Stimulated activated naive CD8-positive, alpha-beta T cell treated with anti-CD3 and anti-CD28 coated beads, Interleukin-15, amount 100 ng/mL, for 72 hours (primary cell): ENCODE measurements at regions not wholly inside any gene's neighbourhood (a gene's known extent, or its start where the extent isn't known, plus 50 kb on each side); places are given as distances from the start of the nearest gene placed in this dataset.
"Not testable (repeated sequence)": the region's sequence is repeated elsewhere in the genome, so short reads cannot be mapped to it uniquely, and the experiment has no call there.

Source experiments
- ATAC-seq: fragments of 150-1000 bp; cut with Tn5 transposase; 2 replicates; pipeline ENCODE4 v1.10.0; 2021; ENCODE audit warnings: mild to moderate bottlenecking, moderate library complexity
- DNase-seq, 2 donors: peaks; one replicate each; pipeline ENCODE4 v3.0.0; 2021 to 2022
- H3K27ac Mint-ChIP-seq, 2 donors: one replicate each; pipeline ENCODE4 v1.8.0; 2022; ENCODE audit warnings: mild to moderate bottlenecking in 2 of 2, mixed read lengths in 2 of 2, moderate library complexity in 2 of 2
- H3K27me3 Mint-ChIP-seq: one replicate; pipeline ENCODE4 v1.8.0; 2022; ENCODE audit warnings: mixed read lengths
- H3K4me1 Mint-ChIP-seq: one replicate; pipeline ENCODE4 v1.8.0; 2022; ENCODE audit warnings: mild to moderate bottlenecking, mixed read lengths
- H3K4me3 Mint-ChIP-seq, 2 donors: one replicate each; pipeline ENCODE4 v1.8.0; 2022; ENCODE audit warnings: mild to moderate bottlenecking in 2 of 2, mixed read lengths in 2 of 2, moderate library complexity in 1 of 2
- H3K9me3 Mint-ChIP-seq, 2 donors: one replicate each; pipeline ENCODE4 v1.8.0; 2022; ENCODE audit warnings: mixed read lengths in 2 of 2

DNA sequence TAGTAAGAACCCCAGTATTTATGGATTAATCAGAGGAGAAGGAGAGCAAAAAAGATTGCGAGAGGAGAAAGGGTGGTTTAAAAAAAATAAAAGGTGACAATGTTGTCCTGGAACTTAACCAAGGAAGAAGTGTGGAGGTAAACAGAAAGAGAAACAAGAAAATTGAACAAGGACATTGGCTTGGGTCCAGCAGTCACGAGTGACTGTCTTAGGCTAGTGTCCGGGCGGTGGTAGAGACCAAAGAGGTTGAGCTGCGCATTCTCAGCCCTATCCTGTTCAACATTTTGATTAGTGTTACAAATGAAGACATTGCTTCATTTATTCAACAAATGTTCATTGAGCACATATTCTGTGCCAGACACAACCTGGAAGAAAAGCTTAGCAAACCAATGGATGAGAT lies 329.9 kb downstream of the FGFR2 start:
- no peak overlapping the region for H3K4me3 Mint-ChIP-seq
- no peaks in the 10 kb centered on the region for H3K4me1 Mint-ChIP-seq
- H3K27ac Mint-ChIP-seq: no peak overlapping the region
- ATAC-seq (no peak), DNase-seq (no peak)
- H3K27me3 Mint-ChIP-seq: no peaks in the 10 kb centered on the region
- peaks cover 0 to 16% of the 10 kb centered on the region in 2 donors for H3K9me3 Mint-ChIP-seq

DNA sequence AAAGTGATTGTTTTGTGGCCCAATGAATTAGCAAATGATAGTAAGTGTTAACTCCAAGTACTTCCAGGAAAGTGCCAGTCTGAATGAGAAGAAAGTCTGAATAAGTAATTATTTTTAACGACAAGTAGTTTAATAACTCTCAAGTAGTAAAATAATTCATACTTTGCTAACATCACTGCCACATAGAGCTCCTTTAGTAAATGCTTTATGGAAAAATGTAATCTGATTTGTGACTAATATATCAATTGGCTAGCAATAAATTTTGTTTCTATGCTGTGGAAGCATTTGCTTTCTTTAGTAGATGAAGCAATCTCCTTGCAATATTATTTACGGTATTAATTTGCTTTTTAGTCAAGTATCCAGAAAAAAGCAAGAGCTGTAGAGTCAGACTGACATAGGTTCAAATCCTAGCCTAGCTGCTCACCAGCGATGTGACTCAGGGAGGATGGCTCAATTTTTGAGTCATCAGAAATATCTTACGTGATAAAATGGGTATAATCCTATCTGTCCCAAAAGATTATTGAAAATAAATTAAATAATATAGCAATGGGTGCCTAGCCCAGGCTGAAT lies 329.3 kb downstream of the FGFR2 start:
- H3K27me3 Mint-ChIP-seq: no peaks in the 10 kb centered on the region
- ATAC-seq: no peak

DNA sequence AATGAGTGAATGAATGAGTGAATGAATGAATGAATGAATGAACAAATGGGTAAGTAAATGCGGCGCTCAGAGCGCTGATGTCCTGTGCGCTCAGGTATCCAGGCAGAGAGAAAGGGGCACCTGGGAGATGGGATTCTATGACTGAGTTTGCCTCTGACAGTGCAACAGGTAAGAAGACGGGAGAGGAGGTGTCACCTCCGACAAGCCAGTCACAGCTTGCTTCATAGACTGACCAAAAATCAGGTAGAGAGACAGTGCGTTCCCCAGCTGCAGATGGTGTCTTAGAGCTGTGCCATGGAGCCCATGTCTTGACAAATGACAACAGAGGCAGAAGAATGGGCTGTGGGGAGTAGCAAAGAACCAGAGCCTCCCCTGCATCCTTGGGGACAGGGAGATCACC lies 327.3 kb downstream of the FGFR2 start:
- ATAC-seq (no peak), DNase-seq (no peak)
- no peaks in the 10 kb centered on the region for H3K27me3 Mint-ChIP-seq
- no peak overlapping the region for H3K4me3 Mint-ChIP-seq
- H3K27ac Mint-ChIP-seq: no peak overlapping the region
- H3K4me1 Mint-ChIP-seq: no peaks in the 10 kb centered on the region
- peaks cover 0 to 16% of the 10 kb centered on the region in 2 donors for H3K9me3 Mint-ChIP-seq

More for the DNA sequence above, 329.3 kb downstream of the FGFR2 start:
- Mint-ChIP-seq H3K9me3 (peaks cover 0 to 16% of the 10 kb centered on the region in 2 donors), H3K4me1 (no peaks in the 10 kb centered on the region), H3K27ac (no peak overlapping the region), H3K4me3 (no peak overlapping the region)
- DNase-seq: no peak

DNA sequence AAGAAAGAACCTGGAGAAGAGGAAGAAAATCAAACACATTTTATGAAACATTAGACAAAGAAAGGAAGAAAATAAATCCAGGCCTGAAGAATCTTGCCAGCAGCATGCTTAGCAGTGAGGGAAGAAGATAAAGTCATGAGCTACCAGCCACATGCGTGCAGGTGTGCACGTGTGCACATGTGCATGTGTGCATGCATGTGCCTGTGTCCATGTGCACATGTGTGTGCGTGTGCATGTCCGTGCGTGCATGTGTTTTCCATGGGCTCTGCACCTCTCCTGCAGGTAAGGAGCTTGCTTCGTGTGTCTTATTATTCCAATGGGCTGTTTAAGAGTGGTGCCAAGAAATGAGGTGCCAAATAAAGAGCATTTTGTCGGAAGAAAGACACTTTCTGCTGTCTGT lies 322.2 kb downstream of the FGFR2 start:
- H3K27ac Mint-ChIP-seq: no peak overlapping the region
- H3K4me1 Mint-ChIP-seq: no peaks in the 10 kb centered on the region
- H3K4me3 Mint-ChIP-seq: no peak overlapping the region
- DNase-seq (no peak), ATAC-seq (no peak)
- no peaks in the 10 kb centered on the region for H3K27me3 Mint-ChIP-seq
- H3K9me3 Mint-ChIP-seq: peaks cover 8 to 14% of the 10 kb centered on the region in 2 donors

DNA sequence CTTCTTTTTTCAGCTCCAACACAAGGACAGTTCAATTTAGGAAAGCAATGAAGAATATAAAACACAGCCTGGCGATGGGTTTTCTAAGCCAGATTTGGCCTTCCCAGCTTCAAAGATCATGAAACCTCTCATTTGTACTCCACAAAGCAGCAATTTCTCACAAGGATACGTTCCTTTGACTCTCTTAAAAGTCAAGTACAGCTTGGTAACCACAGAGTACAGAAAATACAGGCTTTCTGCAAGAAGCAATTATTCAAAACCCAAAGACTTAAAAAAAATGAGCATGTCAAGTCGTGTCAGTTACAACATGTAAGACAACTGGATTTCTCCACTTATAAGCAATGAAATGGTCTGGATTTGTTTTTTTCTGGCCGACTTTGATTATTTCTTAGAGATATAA lies 321.4 kb downstream of the FGFR2 start:
- ATAC-seq (no peak), DNase-seq (no peak)
- no peak overlapping the region for H3K4me3 Mint-ChIP-seq
- peaks cover 8 to 14% of the 10 kb centered on the region in 2 donors for H3K9me3 Mint-ChIP-seq
- no peaks in the 10 kb centered on the region for H3K27me3 Mint-ChIP-seq
- no peak overlapping the region for H3K27ac Mint-ChIP-seq
- H3K4me1 Mint-ChIP-seq: no peaks in the 10 kb centered on the region

DNA sequence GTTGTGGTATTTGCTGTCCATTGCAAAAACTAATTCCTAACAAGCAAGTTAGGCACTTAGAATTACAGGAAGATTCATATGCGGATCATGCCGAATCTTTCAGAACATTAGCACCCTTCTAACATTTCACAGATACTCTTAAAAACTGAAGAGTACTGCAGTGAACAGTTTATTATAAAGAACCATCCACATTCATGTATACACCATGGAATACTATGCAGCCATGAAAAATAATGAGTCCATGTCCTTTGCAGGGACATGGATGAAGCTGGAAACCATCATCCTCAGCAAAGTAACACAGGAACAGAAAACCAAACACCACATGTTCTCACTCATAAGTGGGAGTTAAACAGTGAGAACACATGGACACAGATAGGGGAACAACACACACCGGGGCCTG lies 319.9 kb downstream of the FGFR2 start:
- not testable (repeated sequence) for H3K4me3 Mint-ChIP-seq, ATAC-seq, H3K27me3 Mint-ChIP-seq, H3K4me1 Mint-ChIP-seq, H3K27ac Mint-ChIP-seq, DNase-seq
- H3K9me3 Mint-ChIP-seq: peaks cover 8 to 14% of the 10 kb centered on the region in 2 donors

DNA sequence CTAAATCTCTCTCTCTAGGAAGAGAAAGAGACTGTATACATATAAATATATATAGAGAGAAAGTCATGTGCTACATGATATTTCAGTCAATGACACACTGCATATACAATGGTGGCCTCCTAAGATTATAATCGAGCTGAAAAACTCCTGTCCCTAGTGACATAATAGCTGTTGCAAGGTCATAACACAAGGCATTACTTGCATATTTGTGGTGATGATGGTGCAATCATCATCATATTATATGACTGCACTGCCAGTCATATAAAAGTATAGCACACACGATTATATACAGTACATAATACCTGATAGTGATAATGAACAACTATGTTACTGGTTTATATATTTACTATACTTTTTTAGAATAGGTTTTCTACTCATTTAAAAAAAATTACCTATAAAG lies 316.7 kb downstream of the FGFR2 start:
- ATAC-seq: no peak
- Mint-ChIP-seq H3K9me3 (peaks cover 8 to 14% of the 10 kb centered on the region in 2 donors), H3K4me3 (no peak overlapping the region), H3K4me1 (no peaks in the 10 kb centered on the region), H3K27ac (no peak overlapping the region), H3K27me3 (no peaks in the 10 kb centered on the region)
- no peak for DNase-seq

DNA sequence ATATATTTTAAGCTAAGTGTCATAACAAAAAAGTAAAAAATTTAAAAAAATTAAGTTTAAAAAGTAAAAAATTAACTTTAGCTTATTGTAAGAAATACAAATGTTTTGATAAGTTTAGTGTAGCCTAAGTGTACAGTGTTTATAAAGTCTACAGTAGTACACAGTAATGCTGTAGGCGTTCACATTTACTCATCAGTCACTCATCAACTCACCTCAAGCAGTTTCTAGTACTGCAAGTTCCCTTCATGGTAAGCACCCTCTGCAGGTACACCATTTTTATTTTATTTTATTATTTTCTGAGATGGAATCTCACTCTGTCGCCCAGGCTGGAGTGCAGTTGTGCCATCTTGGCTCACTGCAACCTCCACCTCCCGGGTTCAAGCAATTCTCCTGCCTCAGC lies 316.0 kb downstream of the FGFR2 start:
- H3K27me3 Mint-ChIP-seq: no peaks in the 10 kb centered on the region
- DNase-seq: no peak
- H3K27ac Mint-ChIP-seq: no peak overlapping the region
- no peak overlapping the region for H3K4me3 Mint-ChIP-seq
- ATAC-seq: no peak
- H3K4me1 Mint-ChIP-seq: no peaks in the 10 kb centered on the region
- H3K9me3 Mint-ChIP-seq: peaks cover 8 to 14% of the 10 kb centered on the region in 2 donors

DNA sequence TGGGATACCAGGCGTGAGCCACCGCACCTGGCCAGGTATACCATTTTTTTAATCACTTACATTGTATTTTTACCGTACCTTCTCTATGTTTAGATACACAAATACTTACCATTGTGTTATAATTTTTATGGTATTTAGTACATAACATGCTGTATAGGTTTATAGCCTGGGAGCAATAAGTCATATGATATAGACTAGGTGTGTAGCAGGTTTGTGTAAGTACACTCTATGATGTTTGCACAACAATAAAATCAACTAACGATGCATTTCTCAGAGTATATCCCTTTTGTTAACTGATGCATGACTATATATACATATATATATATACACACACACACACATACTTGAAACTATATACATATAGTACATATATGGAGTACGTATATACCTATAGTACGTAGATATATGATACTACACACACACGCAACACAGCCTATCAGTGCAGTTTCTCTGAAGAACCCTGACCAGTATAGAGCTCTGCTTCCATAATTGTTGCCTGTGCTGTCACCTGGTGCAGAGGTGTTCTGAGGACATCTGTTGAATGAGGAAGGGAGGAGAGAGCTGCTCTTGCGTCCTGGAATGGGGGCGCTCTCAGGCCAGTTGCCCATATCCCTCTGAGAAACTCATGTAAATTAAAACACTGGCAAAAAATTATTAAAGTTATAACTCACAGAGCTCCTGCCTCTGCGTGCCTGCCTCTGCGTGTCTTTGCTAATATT lies 315.3 kb downstream of the FGFR2 start:
- Mint-ChIP-seq H3K27me3 (no peaks in the 10 kb centered on the region), H3K9me3 (peaks cover 8 to 10% of the 10 kb centered on the region in 2 donors), H3K4me1 (no peaks in the 10 kb centered on the region), H3K4me3 (no peak overlapping the region), H3K27ac (no peak overlapping the region)
- no peak for DNase-seq
- ATAC-seq: no peak

DNA sequence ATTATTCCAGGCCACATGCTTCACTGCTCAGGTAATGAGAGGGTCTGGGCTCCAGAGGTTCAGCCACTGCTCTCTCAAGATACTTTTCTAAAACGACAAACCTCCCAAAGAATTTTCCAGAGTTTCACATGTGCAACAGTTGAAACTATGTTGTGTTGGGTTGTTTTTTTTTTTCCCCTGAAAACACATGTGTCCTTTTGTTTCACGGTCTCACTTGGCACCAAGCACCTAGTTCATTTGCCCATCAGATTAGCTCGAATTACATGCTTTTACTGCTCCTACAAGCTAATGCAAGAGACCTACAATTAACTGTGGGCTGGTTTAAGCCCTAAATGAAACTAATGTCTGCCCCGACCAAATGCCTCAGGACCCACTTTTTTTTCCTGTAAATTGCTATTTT lies 313.3 kb downstream of the FGFR2 start:
- ATAC-seq (no peak), DNase-seq (no peak)
- H3K27ac Mint-ChIP-seq: no peak overlapping the region
- no peak overlapping the region for H3K4me3 Mint-ChIP-seq
- H3K27me3 Mint-ChIP-seq: no peaks in the 10 kb centered on the region
- no peaks in the 10 kb centered on the region for H3K9me3 Mint-ChIP-seq
- H3K4me1 Mint-ChIP-seq: no peaks in the 10 kb centered on the region

DNA sequence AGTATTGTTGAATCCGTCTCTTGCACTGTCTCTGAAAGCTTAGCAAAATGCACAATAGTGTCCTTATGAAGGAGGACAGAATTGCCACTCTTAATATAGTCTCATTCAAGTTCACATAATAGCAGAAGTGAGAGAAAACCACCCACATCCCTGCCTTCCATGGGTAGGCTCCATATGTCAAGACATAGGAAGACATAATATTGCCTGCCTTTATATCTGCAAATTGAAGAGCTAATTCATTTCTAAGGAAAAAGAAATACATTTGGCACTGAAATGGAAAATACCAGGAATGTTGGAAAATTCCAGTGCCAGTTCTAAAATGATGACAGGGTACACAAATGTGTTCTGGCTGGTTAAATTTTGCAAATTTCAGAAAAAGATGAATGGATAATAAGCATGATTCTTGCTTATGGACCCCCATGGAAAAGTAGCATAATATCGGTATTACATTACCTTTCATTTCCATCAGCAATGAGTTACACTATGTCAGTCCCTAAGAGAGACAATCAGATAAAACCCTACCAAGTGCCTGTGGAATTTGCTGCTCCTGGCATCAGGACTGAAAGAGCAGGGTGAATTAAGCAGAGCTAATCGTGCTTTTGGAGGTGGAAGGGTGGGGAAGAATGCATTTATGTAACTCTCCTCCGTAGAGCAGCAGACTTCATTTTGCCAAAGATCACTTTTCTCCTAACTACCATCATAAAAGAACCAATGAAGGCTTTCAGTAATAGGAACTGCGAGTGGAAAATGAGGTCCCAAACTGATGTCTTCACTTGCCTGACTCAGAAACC lies 312.6 kb downstream of the FGFR2 start:
- no peaks in the 10 kb centered on the region for H3K4me1 Mint-ChIP-seq
- H3K27me3 Mint-ChIP-seq: no peaks in the 10 kb centered on the region
- no peak for DNase-seq
- no peak overlapping the region for H3K27ac Mint-ChIP-seq
- no peaks in the 10 kb centered on the region for H3K9me3 Mint-ChIP-seq
- no peak overlapping the region for H3K4me3 Mint-ChIP-seq
- ATAC-seq: no peak

DNA sequence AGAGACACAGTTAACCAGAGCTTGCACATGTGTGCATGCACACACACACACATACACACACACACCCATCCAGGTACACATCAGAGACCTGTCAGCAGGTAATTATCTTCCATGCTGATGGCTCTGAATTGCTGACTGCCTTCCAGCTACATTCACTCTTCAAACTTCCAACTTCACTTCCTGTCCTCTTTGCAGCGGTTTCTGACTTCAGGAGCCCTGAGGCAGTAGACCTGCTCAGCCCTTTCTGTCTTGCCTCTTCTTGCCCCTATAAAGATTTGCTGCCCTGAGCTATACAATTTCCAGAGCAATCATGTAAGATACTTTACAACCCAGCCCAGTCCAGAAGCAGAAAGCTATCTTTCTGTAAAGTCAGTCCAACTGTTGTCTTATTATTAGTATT lies 310.2 kb downstream of the FGFR2 start:
- no peaks in the 10 kb centered on the region for H3K4me1 Mint-ChIP-seq
- ATAC-seq: no peak
- H3K27me3 Mint-ChIP-seq: peaks cover 9% of the 10 kb centered on the region
- no peak overlapping the region for H3K4me3 Mint-ChIP-seq
- DNase-seq: no peak
- no peak overlapping the region for H3K27ac Mint-ChIP-seq
- H3K9me3 Mint-ChIP-seq: no peaks in the 10 kb centered on the region

DNA sequence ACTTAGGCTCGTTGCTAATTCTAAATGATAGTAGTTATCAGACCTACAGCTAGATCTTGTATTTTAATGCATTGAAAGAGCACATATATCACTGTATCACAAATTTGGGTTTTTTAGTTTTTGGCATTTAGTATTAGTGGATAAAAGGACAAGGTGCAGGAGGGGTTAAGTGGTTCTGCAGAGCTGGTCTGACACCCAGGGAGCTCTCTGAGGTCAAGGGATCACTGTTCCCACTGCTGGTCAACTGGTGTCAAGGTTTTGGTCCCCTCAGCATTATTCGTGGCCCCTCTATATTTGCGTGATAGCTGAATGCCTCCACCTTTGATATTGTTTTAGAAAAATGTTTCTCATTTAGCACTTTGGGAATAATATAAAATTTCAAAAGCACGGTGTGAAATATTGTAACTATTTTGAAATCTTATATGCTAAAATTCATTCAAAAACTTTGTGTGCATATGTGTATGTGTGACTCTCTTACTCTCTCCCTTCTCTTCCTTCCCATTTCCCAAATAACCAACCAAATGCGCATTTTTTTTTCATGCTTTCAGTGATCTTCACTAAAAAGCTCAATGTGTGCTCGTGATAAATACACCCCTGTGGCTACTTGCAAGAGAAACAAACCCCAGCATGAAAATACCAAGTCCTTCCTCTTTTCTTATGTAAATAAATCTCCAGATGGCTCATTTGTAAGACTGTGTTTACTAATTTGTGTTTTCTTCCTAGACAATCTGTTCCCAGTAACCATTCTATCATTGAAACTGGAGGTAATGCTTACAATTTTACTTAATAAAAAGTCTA lies 309.2 kb downstream of the FGFR2 start:
- no peaks in the 10 kb centered on the region for H3K9me3 Mint-ChIP-seq

DNA sequence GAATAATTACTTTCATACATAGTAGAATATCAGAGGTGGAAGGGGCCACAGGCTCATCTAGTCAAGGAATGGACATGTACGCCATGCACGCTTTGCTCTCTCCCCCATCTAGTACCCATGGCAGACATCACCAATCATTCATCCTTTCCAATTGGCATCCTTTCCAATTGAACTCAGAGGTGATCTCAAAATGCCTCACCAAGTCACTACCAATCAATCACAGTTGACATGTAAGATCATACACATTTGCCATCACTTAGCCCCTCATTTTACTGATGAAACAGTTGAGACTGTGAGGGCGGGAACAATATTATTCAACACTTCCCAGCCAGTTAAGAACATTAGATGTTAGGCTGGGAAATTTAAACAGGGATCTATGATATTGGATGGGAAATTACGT lies 308.4 kb downstream of the FGFR2 start:
- Mint-ChIP-seq H3K9me3 (no peaks in the 10 kb centered on the region), H3K4me1 (no peaks in the 10 kb centered on the region), H3K27ac (no peak overlapping the region), H3K27me3 (peaks cover 14% of the 10 kb centered on the region), H3K4me3 (no peak overlapping the region)
- DNase-seq: no peak
- no peak for ATAC-seq

More for the DNA sequence above, 309.2 kb downstream of the FGFR2 start:
- H3K4me3 Mint-ChIP-seq: no peak overlapping the region
- peaks cover 14% of the 10 kb centered on the region for H3K27me3 Mint-ChIP-seq
- ATAC-seq (no peak), DNase-seq (no peak)
- H3K4me1 Mint-ChIP-seq: no peaks in the 10 kb centered on the region
- no peak overlapping the region for H3K27ac Mint-ChIP-seq

DNA sequence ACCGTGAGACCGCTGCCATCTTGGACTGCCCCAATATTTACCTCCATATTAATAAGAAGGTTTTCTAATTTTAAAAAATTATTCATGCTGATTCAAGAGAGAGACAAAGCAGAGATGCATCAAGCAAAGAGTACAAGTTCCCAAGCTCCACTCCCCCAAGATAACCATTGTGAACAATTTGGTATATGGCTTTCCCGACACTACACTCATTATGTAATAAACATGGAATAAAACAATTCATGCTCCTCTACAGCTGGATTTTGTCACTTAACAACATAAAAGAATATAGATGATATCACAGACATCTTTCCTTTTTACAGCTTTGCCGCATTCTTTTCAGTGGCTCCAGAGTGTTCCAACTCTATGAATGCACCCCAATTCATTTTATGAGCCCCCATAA lies 307.6 kb downstream of the FGFR2 start:
- no peaks in the 10 kb centered on the region for H3K9me3 Mint-ChIP-seq
- H3K4me3 Mint-ChIP-seq: no peak overlapping the region
- H3K27ac Mint-ChIP-seq: no peak overlapping the region
- no peak for DNase-seq
- H3K27me3 Mint-ChIP-seq: peaks cover 14% of the 10 kb centered on the region
- ATAC-seq: no peak
- no peaks in the 10 kb centered on the region for H3K4me1 Mint-ChIP-seq
